B cell (primary cell): ENCODE measurements at regions not wholly inside any gene's neighbourhood (a gene's known extent, or its start where the extent isn't known, plus 50 kb on each side); places are given as distances from the start of the nearest gene placed in this dataset.

Experiments used
- ATAC-seq: fragments of 200-7000 bp; cut with Tn5 transposase; one replicate; pipeline ENCODE4 v1.10.0; 2021; ENCODE audit warnings: low read depth, mild to moderate bottlenecking, moderate number of reproducible peaks, moderate library complexity
- CTCF ChIA-PET: fragments of 350-600 bp; sonication (Branson Sonifier 250); formaldehyde crosslinking; loops from one replicate; lab custom pipeline; 2021; ENCODE audit warnings: antibody characterized with exemption, inconsistent platforms; lab: Charles Lee
- POLR2A ChIA-PET: fragments of 350-600 bp; sonication (Branson Sonifier 250); formaldehyde crosslinking; loops from one replicate; lab custom pipeline; 2021; ENCODE audit warnings: antibody characterized with exemption; lab: Charles Lee
- DNase-seq: peaks from one replicate; pipeline ENCODE4 v3.0.0; 2013
- H2AFZ ChIP-seq: 2 replicates; pipeline ENCODE4 v1.6.1; 2012; ENCODE audit warnings: mild to moderate bottlenecking, low read depth, low read length; ENCODE audit not compliant: insufficient read depth, poor library complexity, severe bottlenecking
- H3K27ac ChIP-seq, 2 donors: 1 replicate in 1 of 2; 2 replicates in 1 of 2; pipeline ENCODE4 v1.5.1; 2012 to 2013; ENCODE audit warnings: low read length in 2 of 2, mild to moderate bottlenecking in 2 of 2, moderate library complexity in 1 of 2
- H3K27me3 ChIP-seq, 4 experiments: fragments of 200-600 bp in 1 of 4; sonication (generic) in 1 of 4; replicated peaks in 1 of 4; 1 replicate in 2 of 4; 2 replicates in 2 of 4; pipeline versions ENCODE4 v1.6.1 to v1.7.0; 2013 to 2016; ENCODE audit warnings: low read length in 3 of 4, mild to moderate bottlenecking in 2 of 4, mixed read lengths in 1 of 4, moderate library complexity in 1 of 4; ENCODE audit not compliant: insufficient read depth in 4 of 4, control insufficient read depth in 3 of 4; ENCODE audit errors: control extremely low read depth in 1 of 4
- H3K36me3 ChIP-seq, 2 experiments: replicated peaks in 1 of 2; 1 replicate in 1 of 2; 2 replicates in 1 of 2; pipeline versions ENCODE4 v1.6.1 to v1.7.1; 2013; ENCODE audit warnings: low read length in 1 of 2; ENCODE audit not compliant: insufficient read depth in 2 of 2, control insufficient read depth in 1 of 2; ENCODE audit errors: control extremely low read depth in 1 of 2, extremely low read depth in 1 of 2
- H3K4me1 ChIP-seq, 2 donors: fragments of 200-600 bp in 1 of 2; sonication (generic) in 1 of 2; 1 replicate in 1 of 2; 2 replicates in 1 of 2; pipeline versions ENCODE4 v1.5.1 to v1.6.1; 2013 to 2017; ENCODE audit warnings: low read length in 2 of 2; ENCODE audit not compliant: control insufficient read depth in 2 of 2, insufficient read depth in 2 of 2
- H3K4me2 ChIP-seq: replicated peaks from 2 replicates; pipeline ENCODE3; 2012; ENCODE audit warnings: mild to moderate bottlenecking, low read depth, low read length; ENCODE audit not compliant: poor library complexity, severe bottlenecking
- H3K4me3 ChIP-seq, 5 experiments: fragments of 200-600 bp in 1 of 5; sonication (generic) in 1 of 5; 1 replicate in 3 of 5; 2 replicates in 2 of 5; pipeline versions ENCODE4 v1.5.1 to v1.7.0; 2011 to 2016; ENCODE audit warnings: low read length in 4 of 5, mild to moderate bottlenecking in 4 of 5, low read depth in 2 of 5, control low read depth in 1 of 5, moderate library complexity in 1 of 5; ENCODE audit not compliant: insufficient read depth in 1 of 5; ENCODE audit errors: control extremely low read depth in 1 of 5, extremely low read depth in 1 of 5
- H3K79me2 ChIP-seq: fragments of 200-600 bp; sonication (generic); one replicate; pipeline ENCODE4 v1.6.0; 2016; ENCODE audit warnings: low read length; ENCODE audit not compliant: control insufficient read depth, insufficient read depth
- H3K9ac ChIP-seq: fragments of 200-600 bp; sonication (generic); 2 replicates; pipeline ENCODE4 v1.6.1; 2017; ENCODE audit warnings: mild to moderate bottlenecking, low read length, moderate library complexity
- H3K9me3 ChIP-seq, 3 donors: one replicate each; pipeline versions ENCODE4 v1.6.1 to v1.7.1; 2013; ENCODE audit warnings: low read length in 2 of 3; ENCODE audit not compliant: control insufficient read depth in 2 of 3, insufficient read depth in 1 of 3; ENCODE audit errors: control extremely low read depth in 1 of 3
- H4K20me1 ChIP-seq: 2 replicates; pipeline ENCODE4 v1.6.0; 2012; ENCODE audit warnings: mild to moderate bottlenecking, low read length; ENCODE audit not compliant: insufficient read depth, control insufficient read depth, poor library complexity, severe bottlenecking
- H3K27ac Mint-ChIP-seq: one replicate; pipeline ENCODE4 v1.8.0; 2021; ENCODE audit warnings: mixed read lengths
- H3K27me3 Mint-ChIP-seq: one replicate; pipeline ENCODE4 v1.8.0; 2021; ENCODE audit warnings: mixed read lengths
- H3K4me1 Mint-ChIP-seq: one replicate; pipeline ENCODE4 v1.8.0; 2021; ENCODE audit warnings: mixed read lengths
- H3K4me3 Mint-ChIP-seq: one replicate; pipeline ENCODE4 v1.8.0; 2021; ENCODE audit warnings: mixed read lengths
- H3K9me3 Mint-ChIP-seq: one replicate; pipeline ENCODE4 v1.8.0; 2022; ENCODE audit warnings: mixed read lengths; ENCODE audit not compliant: insufficient read depth
- CTCF ChIP-seq: fragments of 200-600 bp; IDR thresholded peaks from one replicate; pipeline ENCODE4 v1.8.0; 2022; ENCODE audit warnings: antibody characterized with exemption, mild to moderate bottlenecking
- EZH2 ChIP-seq: IDR thresholded peaks from 2 replicates; pipeline ENCODE4 v1.6.1; 2012; ENCODE audit warnings: borderline replicate concordance, low read depth, mild to moderate bottlenecking, moderate library complexity, low read length; ENCODE audit not compliant: insufficient read depth, poor library complexity, severe bottlenecking
- WGBS: methylation state at CpG from one replicate; pipeline ENCODE4 v1.1.5; 2013; ENCODE audit warnings: missing lambda C conversion rate; ENCODE audit not compliant: insufficient coverage; 5-methylcytosine and 5-hydroxymethylcytosine counted together
- intact Hi-C: fragments of 100-400 bp; cut with micrococcal nuclease; formaldehyde crosslinking; loops from one replicate; pipeline ENCODE4 v1.10.0; 2022

DNA sequence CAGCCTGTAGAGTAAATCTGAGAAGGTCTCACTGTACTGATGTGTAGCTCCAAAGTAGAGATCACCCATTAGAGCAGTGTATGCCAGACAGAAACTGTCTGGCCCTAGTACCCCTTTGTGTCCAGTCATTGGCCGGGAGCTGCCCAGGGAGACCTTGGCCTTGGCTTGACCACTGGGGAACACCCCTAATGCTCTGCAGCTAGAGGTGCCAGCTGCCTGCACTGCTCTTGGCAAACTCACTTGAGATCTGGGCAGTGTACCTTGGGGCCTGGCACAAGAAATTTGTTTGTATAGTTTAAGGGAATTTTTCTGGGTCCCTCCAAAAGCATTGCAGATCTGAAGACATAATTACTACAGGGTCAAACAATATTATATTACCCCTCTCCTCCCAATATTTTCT, 78.7 kb upstream of the MPHOSPH6 start:
- ATAC-seq (no peak), DNase-seq (no peak)
- Histone ChIP-seq H3K4me3 (no peak overlapping the region), H3K4me2 (no peak overlapping the region), H3K27ac (no peak overlapping the region), H3K36me3 (no peaks in the 10 kb centered on the region), H3K27me3 (no peaks in the 10 kb centered on the region), H3K79me2 (no peaks in the 10 kb centered on the region), H3K9me3 (no peaks in the 10 kb centered on the region), H2AFZ (no peak overlapping the region), H3K4me1 (no peaks in the 10 kb centered on the region), H3K9ac (no peak overlapping the region), H4K20me1 (no peaks in the 10 kb centered on the region)
- Mint-ChIP-seq H3K27me3 (peaks cover 26% of the 10 kb centered on the region), H3K4me3 (no peak overlapping the region), H3K9me3 (peaks cover 5% of the 10 kb centered on the region), H3K4me1 (no peaks in the 10 kb centered on the region), H3K27ac (no peak overlapping the region)
- no peak for TF ChIP-seq EZH2
- no peak for TF ChIP-seq CTCF
- intact Hi-C loops, result no loop called here
- ChIA-PET POLR2A (no interaction called here), CTCF (interaction anchor here (0.8 to 1.2 kb wide), 2 partner anchors 14 to 19 kb away, joined by 3 to 4 read pairs; no protein-coding TSS in a partner anchor)
- WGBS, result 94% methylated on average over 1 of the region's 1 CpG

- Histone ChIP-seq H3K4me3 (no peak overlapping the region), H3K4me1 (no peaks in the 10 kb centered on the region), H3K27ac (no peak overlapping the region), H2AFZ (no peak overlapping the region), H4K20me1 (no peaks in the 10 kb centered on the region), H3K9me3 (no peaks in the 10 kb centered on the region), H3K36me3 (no peaks in the 10 kb centered on the region), H3K27me3 (no peaks in the 10 kb centered on the region), H3K79me2 (no peaks in the 10 kb centered on the region), H3K4me2 (no peak overlapping the region), H3K9ac (no peak overlapping the region)
- TF ChIP-seq EZH2 (no peak), CTCF (no peak)
- intact Hi-C loops, result no loop called here
- Mint-ChIP-seq H3K27ac (no peak overlapping the region), H3K9me3 (peaks cover 7% of the 10 kb centered on the region), H3K27me3 (peaks cover 24% of the 10 kb centered on the region), H3K4me1 (no peaks in the 10 kb centered on the region), H3K4me3 (no peak overlapping the region)
- DNase-seq (no peak), ATAC-seq (no peak)
- CTCF ChIA-PET, result interaction anchor here (0.8 to 1.2 kb wide), 2 partner anchors 15 to 18 kb away, joined by 3 to 4 read pairs; no protein-coding TSS in a partner anchor
- WGBS, result 95% methylated on average over 4 of the region's 5 CpGs
- POLR2A ChIA-PET, result no interaction called here
These were observed 78.1 kb upstream of the MPHOSPH6 start for GRCh38 chr16:82248012-82248656.
